T-helper 1 cell treated with Interleukin-12 subunit alpha and Interleukin-12 subunit beta and Interleukin-4 antibody, amounts not matched to agents 30 μg/mL and 1 μg/mL, for 36 hours (primary cell): ENCODE measurements at regions not wholly inside any gene's neighbourhood (a gene's known extent, or its start where the extent isn't known, plus 50 kb on each side); places are given as distances from the start of the nearest gene placed in this dataset.
"Not testable (repeated sequence)": the region's sequence is repeated elsewhere in the genome, so short reads cannot be mapped to it uniquely, and the experiment has no call there.

Experiments
- H3K27ac Mint-ChIP-seq: one replicate; pipeline ENCODE4 v1.8.0; 2021; ENCODE audit warnings: mild to moderate bottlenecking, mixed read lengths
- H3K27me3 Mint-ChIP-seq: one replicate; pipeline ENCODE4 v1.8.0; 2021; ENCODE audit warnings: low read depth, mixed read lengths
- H3K36me3 Mint-ChIP-seq: one replicate; pipeline ENCODE4 v1.8.0; 2021; ENCODE audit warnings: low read depth, mixed read lengths
- H3K4me1 Mint-ChIP-seq: one replicate; pipeline ENCODE4 v1.8.0; 2021; ENCODE audit warnings: low read depth, mixed read lengths
- H3K4me3 Mint-ChIP-seq: one replicate; pipeline ENCODE4 v1.8.0; 2021; ENCODE audit warnings: mild to moderate bottlenecking, moderate library complexity, mixed read lengths
- H3K9me3 Mint-ChIP-seq: one replicate; pipeline ENCODE4 v1.8.0; 2021; ENCODE audit warnings: mixed read lengths

- no peaks in the 10 kb centered on the region for H3K9me3 Mint-ChIP-seq
- no peak overlapping the region for H3K4me3 Mint-ChIP-seq
- no peaks in the 10 kb centered on the region for H3K36me3 Mint-ChIP-seq
- H3K4me1 Mint-ChIP-seq = no peaks in the 10 kb centered on the region
- H3K27me3 Mint-ChIP-seq = no peaks in the 10 kb centered on the region
- H3K27ac Mint-ChIP-seq = no peak overlapping the region
These were observed 174.6 kb upstream of the ZNF469 start for GRCh38 chr16:88208112-88208511.

DNA sequence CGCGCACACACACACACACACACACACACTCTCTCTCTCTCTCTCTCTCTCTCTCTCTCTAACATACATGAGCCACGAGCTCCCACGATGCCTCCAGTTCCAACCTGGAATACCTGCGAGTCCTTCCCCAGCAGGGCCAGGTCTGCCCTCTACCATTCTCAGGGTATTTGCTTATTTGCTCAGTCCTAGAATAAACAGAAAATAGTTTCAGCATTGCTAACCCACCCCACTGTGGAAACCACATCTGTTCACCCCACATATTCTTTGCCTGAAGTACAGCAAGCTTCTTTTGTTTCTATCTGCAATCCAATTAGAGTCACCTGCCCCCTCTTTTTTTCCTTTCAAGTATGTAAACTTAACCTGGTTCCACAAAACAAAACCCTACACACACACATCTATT, 174.0 kb upstream of the ZNF469 start:
- H3K4me3 Mint-ChIP-seq, H3K27me3 Mint-ChIP-seq, H3K4me1 Mint-ChIP-seq, H3K9me3 Mint-ChIP-seq, H3K27ac Mint-ChIP-seq, H3K36me3 Mint-ChIP-seq: not testable (repeated sequence)

- H3K4me3 Mint-ChIP-seq, H3K27me3 Mint-ChIP-seq, H3K27ac Mint-ChIP-seq, H3K9me3 Mint-ChIP-seq, H3K4me1 Mint-ChIP-seq, H3K36me3 Mint-ChIP-seq: not testable (repeated sequence)
These were observed 173.2 kb upstream of the ZNF469 start for GRCh38 chr16:88209579-88209978.

DNA sequence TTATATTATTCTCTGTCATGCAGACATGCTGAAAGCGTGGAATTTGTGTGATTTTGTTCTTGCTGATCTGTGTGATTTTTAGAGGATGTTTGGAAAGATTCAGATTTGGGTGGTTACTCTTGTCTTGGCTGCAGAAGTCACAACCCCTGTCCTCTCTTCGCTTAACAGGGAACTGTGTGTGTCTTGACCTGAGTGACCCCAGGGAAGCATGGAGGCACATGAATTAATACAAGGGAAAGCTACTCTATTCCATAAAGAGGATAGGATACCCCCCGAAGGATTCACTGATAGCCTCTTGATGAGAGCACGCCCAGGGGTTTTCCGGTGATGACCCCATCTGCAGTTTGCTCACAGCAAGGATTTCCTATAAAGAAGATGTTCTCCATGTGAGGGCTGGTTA, 168.8 kb upstream of the ZNF469 start:
- not testable (repeated sequence) for H3K9me3 Mint-ChIP-seq, H3K27ac Mint-ChIP-seq, H3K4me1 Mint-ChIP-seq, H3K36me3 Mint-ChIP-seq, H3K4me3 Mint-ChIP-seq, H3K27me3 Mint-ChIP-seq

GRCh38 chr16:88221001-88221761, 161.6 kb upstream of the ZNF469 start:
- not testable (repeated sequence) for H3K4me1 Mint-ChIP-seq, H3K36me3 Mint-ChIP-seq, H3K4me3 Mint-ChIP-seq, H3K9me3 Mint-ChIP-seq, H3K27ac Mint-ChIP-seq, H3K27me3 Mint-ChIP-seq

DNA sequence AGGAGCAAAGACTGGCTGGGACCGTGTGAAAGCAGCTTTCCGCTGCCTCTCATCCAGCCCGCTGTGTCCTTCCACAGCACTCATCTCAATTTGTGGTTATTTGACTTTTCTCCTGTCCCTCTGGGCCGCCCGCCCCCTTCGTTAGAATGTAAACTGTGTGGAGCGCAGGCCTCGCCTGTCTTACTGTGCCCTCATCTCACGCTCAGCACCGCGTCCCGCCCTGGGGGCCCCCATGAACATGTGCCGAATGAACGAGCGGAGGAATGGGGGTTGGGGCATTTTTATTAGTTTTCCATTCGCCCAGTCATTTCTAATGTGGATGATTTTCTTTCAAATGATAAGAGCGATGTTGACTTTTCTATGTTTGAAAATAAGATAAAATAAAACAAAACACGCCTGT, 159.1 kb upstream of the ZNF469 start:
- H3K27ac Mint-ChIP-seq = not testable (repeated sequence)

DNA sequence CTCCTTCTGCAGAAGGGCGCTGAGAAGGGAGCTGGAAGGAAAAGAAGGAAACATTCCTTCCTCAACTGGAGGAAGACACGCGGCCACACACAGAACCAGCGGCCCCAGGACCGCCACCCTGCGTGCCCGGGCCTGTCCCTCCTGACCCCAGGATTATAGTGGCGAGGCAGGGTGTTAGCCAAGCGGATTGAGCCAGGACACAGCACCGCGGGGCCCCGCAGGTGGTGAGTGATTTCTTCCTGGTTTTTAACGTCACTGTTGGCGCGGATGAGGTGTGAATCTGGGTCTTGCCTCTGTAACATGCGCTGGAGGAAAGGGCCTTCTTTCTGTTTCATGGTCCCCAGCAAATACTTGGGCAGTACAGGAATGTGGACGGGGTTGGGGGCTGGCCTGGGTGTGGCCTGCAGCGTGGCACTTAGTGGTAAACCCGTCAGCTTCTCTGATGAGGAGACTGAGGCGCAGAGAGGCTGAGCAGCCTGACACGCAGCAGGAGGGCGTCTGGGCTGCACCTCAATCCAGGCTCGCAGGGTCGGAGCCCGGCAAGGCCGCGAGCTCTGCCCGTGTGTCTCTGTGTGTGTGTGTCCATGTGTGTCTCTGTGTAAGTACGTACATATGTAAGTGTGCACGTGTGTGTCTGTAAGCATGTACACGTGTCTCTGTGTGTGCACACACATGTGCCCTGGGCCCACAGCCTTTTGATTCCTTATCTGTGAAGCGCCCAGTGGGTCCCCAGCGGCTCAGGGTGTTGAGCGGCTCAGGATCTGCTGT, 158.4 kb upstream of the ZNF469 start:
- H3K27me3 Mint-ChIP-seq, H3K4me1 Mint-ChIP-seq, H3K4me3 Mint-ChIP-seq, H3K36me3 Mint-ChIP-seq, H3K9me3 Mint-ChIP-seq, H3K27ac Mint-ChIP-seq: not testable (repeated sequence)

More for the DNA sequence above, 159.1 kb upstream of the ZNF469 start:
- H3K4me1 Mint-ChIP-seq, H3K4me3 Mint-ChIP-seq, H3K36me3 Mint-ChIP-seq, H3K9me3 Mint-ChIP-seq, H3K27me3 Mint-ChIP-seq: not testable (repeated sequence)

DNA sequence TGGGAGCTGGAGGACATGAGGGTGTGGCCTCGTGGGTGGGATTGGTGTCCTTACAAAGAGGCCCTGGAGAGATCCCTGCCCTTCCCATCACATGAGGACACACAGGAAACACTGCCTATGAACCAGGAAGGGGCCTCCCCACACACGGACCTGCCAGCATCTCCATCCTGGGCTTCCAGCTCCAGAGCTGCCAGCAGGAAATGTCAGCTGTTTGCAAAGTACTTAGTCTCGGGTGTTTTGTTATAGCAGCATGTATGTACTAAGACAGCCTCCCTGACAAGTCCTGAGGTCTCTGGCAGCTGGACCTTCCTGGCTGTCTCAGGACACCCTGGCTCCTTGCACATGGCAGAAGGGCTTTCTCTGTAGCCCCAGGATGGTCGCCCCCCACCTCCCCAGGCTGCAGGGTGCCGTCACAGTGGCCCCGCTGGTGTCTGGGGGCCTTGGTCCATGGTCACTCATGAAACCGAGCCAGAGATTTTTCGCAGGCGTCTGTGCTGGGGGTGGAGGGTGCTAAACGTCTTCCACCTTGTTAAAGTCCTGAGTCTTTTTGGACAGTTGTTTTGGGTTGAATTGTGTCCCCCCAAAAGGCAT, 157.0 kb upstream of the ZNF469 start:
- not testable (repeated sequence) for H3K4me3 Mint-ChIP-seq, H3K9me3 Mint-ChIP-seq, H3K36me3 Mint-ChIP-seq, H3K4me1 Mint-ChIP-seq, H3K27me3 Mint-ChIP-seq, H3K27ac Mint-ChIP-seq

- H3K9me3 Mint-ChIP-seq, H3K4me3 Mint-ChIP-seq: not testable (repeated sequence)
These were observed 156.5 kb upstream of the ZNF469 start for GRCh38 chr16:88226302-88226701.

GRCh38 chr16:88227026-88227721, 155.6 kb upstream of the ZNF469 start:
- H3K9me3 Mint-ChIP-seq, H3K36me3 Mint-ChIP-seq, H3K4me1 Mint-ChIP-seq, H3K27ac Mint-ChIP-seq, H3K27me3 Mint-ChIP-seq, H3K4me3 Mint-ChIP-seq: not testable (repeated sequence)

More at GRCh38 chr16:88226302-88226701, 156.5 kb upstream of the ZNF469 start:
- not testable (repeated sequence) for H3K4me1 Mint-ChIP-seq, H3K27me3 Mint-ChIP-seq, H3K36me3 Mint-ChIP-seq, H3K27ac Mint-ChIP-seq

DNA sequence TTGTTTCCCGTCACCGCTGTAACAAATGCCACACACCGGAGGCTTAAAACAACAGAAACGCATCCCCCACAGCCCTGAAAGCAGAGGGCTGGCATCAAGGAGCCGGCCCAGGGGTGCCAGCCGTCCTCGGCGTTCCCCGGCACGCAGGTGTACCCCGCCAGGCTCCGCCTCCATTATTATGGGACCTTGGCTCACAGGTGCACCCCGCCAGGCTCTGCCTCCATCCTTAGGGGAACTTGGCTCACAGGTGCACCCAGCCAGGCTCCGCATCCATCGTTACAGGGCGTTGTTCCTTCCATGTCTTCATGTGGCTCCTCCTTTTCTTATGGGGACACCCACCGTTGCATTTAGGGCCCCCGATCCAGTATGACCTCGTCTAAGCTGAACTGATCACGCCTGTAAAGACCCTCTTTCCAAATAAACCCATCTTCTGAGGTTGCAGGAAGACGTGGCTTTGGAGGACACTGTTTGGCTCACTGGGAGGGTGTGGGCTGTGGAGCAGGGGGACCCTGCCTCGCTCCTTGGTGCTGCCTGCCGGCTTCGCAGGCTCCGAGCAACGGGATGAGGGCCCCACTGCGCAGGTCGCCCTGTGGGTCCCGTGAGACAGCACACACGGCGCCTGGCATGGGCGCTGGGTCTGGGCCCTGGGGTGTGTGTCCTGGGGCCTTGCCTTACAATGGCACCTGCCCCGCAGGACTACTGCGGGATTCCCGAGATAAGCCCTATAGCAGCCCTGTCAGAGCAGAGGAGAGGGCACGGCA, 154.9 kb upstream of the ZNF469 start:
- H3K4me3 Mint-ChIP-seq, H3K27ac Mint-ChIP-seq, H3K27me3 Mint-ChIP-seq, H3K4me1 Mint-ChIP-seq, H3K9me3 Mint-ChIP-seq, H3K36me3 Mint-ChIP-seq: not testable (repeated sequence)

DNA sequence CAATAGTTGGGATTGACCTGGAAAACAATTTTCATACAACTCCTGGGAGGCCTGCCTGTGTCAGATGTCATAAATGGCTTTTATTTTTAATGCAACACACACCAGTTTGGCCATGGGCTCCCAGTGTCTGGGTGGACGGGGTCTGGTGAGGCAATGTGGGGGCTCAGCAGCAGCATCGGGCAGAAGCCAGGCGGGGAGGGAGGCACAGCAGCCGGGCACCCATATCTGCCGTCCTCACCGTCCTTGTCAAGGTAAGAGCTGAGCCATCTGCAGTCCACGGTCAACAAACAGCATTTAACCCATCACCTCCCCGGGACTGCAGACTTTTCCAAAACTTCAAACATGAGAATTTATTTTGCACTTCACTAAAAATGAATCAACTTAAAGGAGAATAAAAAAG, 154.0 kb upstream of the ZNF469 start:
- H3K36me3 Mint-ChIP-seq, H3K4me1 Mint-ChIP-seq, H3K27me3 Mint-ChIP-seq, H3K9me3 Mint-ChIP-seq, H3K27ac Mint-ChIP-seq, H3K4me3 Mint-ChIP-seq: not testable (repeated sequence)

DNA sequence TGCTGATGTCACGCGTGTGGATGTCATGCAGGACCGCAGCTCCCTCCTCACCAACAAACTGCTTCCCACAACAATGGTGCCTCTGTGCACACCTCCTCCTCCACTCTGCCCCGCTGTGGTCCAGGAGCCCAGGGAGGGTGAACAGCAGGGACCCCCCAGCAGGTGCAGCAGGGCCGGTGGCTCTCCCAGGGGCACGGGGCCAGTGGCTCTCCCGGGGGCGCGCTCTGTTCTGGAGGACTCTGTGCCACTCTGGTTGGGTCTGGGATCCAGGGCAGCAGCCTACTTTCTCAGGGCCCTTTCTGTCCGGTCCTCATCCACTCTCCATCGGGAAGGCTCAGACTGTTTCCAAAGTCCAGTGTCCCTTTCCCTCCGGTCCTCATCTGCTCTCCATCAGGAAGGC, 153.0 kb upstream of the ZNF469 start:
- not testable (repeated sequence) for H3K27me3 Mint-ChIP-seq, H3K9me3 Mint-ChIP-seq, H3K36me3 Mint-ChIP-seq, H3K4me1 Mint-ChIP-seq, H3K27ac Mint-ChIP-seq, H3K4me3 Mint-ChIP-seq

DNA sequence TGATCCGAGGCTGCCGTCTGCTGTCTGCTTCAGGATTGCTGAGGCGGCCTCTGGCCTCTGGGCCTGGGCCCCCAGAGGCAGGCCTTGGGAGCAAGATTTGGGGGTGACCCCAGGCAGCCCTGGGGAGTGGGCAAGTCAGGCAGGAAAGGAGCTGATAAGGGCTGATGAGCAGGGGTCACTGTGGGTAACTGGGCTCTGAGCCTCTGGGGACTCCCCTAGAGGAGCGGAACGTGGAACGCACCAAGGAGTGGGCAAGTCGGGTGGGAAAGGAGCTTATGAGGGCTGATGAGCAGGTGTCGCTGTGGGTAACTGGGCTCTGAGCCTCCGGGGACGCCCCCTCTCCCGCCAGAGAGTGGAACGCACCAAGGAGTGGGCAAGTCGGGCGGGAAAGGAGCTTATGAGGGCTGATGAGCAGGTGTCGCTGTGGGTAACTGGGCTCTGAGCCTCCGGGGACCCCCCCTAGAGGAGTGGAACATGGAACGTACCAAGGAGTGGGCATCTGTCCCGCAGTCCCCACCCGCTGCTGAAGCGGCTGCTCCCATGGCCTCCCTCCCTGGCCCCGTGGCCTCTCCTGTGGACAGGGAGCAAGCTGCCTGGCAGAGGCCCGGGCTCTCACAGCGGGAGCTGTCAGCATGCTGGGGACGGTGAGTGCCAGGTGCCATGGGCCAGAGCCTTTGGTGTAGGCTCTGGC, 152.3 kb upstream of the ZNF469 start:
- H3K27ac Mint-ChIP-seq, H3K4me3 Mint-ChIP-seq, H3K27me3 Mint-ChIP-seq, H3K9me3 Mint-ChIP-seq, H3K4me1 Mint-ChIP-seq, H3K36me3 Mint-ChIP-seq: not testable (repeated sequence)
